ENCODE measurements at regions not wholly inside any gene's neighbourhood (a gene's known extent, or its start where the extent isn't known, plus 50 kb on each side); places are given as distances from the start of the nearest gene placed in this dataset.

DNA sequence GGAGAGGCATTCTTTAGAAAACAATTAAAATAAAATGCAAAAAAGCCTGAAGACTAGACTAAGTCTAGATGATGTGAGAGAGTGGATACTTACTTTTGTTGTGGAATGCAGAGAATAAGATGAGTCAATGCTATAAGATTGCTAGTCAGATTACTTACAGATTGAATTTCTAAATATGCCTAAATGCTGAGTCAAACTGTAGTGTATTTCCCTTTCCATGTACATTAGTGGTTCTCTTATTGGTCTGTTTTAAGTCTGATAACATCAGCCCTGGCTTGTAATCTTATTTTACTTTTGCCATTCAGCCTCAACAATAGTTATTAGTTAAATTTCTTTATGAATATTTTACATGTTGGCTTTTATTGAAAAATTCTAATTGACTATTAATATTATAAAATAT lies 702.7 kb downstream of the SOCS6 start:
- Histone ChIP-seq H3K27me3 (no peaks in the 10 kb centered on the region), H3K4me3 (no peak overlapping the region), H3K27ac (no peak overlapping the region), H3K36me3 (no peaks in the 10 kb centered on the region), H3K9me3 (peaks cover 0 to 3% (median 0%) of the 10 kb centered on the region in 4 donors), H3K4me1 (no peaks in the 10 kb centered on the region)
- DNase-seq, result no peak
- intact Hi-C loops (cut with DNase I), result no loop called here
- TF ChIP-seq EP300 (IDR thresholded peaks at IDR 0.05), result no peak
- no peak for TF ChIP-seq POLR2A (IDR thresholded peaks at IDR 0.05)
- no peak for TF ChIP-seq CTCF (IDR thresholded peaks at IDR 0.05)
- TF ChIP-seq POLR2AphosphoS5 (IDR thresholded peaks at IDR 0.05), result no peak

- 84 to 96% methylated on average over 1 of the region's 1 CpG for WGBS, 2 donors
- H3K4me3 ChIP-seq, result no peak overlapping the region
- H3K9me3 ChIP-seq, result peaks cover 0 to 3% (median 0%) of the 10 kb centered on the region in 4 donors
- H3K27ac ChIP-seq, result no peak overlapping the region
- H3K27me3 ChIP-seq, result no peaks in the 10 kb centered on the region
- no peak for TF ChIP-seq POLR2AphosphoS5 (IDR thresholded peaks at IDR 0.05)
- no peak for TF ChIP-seq CTCF (IDR thresholded peaks at IDR 0.05)
- no peak for TF ChIP-seq POLR2A (IDR thresholded peaks at IDR 0.05)
- no peak for TF ChIP-seq EP300 (IDR thresholded peaks at IDR 0.05)
- DNase-seq, result no peak
- intact Hi-C loops (cut with DNase I), result no loop called here
- H3K36me3 ChIP-seq, result no peaks in the 10 kb centered on the region
- H3K4me1 ChIP-seq, result no peaks in the 10 kb centered on the region
Observed at GRCh38 chr18:70985948-70986347, 697.1 kb downstream of the SOCS6 start.

- Histone ChIP-seq H3K4me3 (no peak overlapping the region), H3K27me3 (no peaks in the 10 kb centered on the region), H3K9me3 (no peaks in the 10 kb centered on the region), H3K27ac (no peak overlapping the region), H3K4me1 (no peaks in the 10 kb centered on the region), H3K36me3 (no peaks in the 10 kb centered on the region)
- TF ChIP-seq CTCF (IDR thresholded peaks at IDR 0.05) (no peak), EP300 (IDR thresholded peaks at IDR 0.05) (no peak), POLR2AphosphoS5 (IDR thresholded peaks at IDR 0.05) (no peak), POLR2A (IDR thresholded peaks at IDR 0.05) (no peak)
- no peak for DNase-seq
- intact Hi-C loops (cut with DNase I), result no loop called here
- WGBS, 2 donors, result 70 to 83% methylated on average over 2 of the region's 2 CpGs
Observed at GRCh38 chr18:70982292-70982691, 693.4 kb downstream of the SOCS6 start.

DNA sequence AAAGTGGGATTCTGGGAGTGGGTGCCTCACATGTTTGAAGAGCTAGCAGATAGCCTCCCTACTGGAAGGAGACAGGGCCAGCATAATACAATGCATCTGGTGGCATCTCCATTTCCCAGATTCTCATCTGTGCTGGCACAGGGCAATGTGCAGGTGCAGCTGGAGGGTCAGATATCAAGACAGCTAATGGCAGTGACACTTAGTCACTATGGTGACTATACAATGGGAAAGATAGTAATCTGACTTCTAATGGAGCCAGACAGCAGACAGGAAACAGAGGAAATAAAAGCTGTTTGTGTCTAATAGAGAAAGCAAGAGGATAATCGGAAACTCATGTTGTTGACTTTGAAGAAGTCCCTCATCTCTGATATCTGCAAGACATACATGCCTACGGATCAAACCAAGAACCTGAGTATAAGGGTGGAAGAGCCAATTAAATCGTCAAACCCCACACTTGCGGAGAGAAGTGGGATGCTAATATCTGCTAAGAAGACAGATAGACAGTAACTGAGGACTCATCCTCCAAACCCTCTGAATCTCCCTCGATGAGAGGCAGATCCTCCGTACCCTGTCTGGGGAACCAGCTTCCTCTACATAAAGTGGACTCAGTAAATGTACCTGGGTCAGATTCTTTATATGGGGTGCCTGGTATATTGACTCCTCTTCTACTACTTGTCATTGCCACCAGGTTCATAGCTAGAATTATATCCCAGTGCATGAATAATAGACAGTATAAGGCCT lies 692.7 kb downstream of the SOCS6 start:
- Histone ChIP-seq H3K4me1 (no peaks in the 10 kb centered on the region), H3K27me3 (no peaks in the 10 kb centered on the region), H3K4me3 (no peak overlapping the region), H3K36me3 (no peaks in the 10 kb centered on the region), H3K9me3 (no peaks in the 10 kb centered on the region), H3K27ac (no peak overlapping the region)
- no peak for TF ChIP-seq POLR2AphosphoS5 (IDR thresholded peaks at IDR 0.05)
- no peak for TF ChIP-seq EP300 (IDR thresholded peaks at IDR 0.05)
- no peak for TF ChIP-seq CTCF (IDR thresholded peaks at IDR 0.05)
- no peak for TF ChIP-seq POLR2A (IDR thresholded peaks at IDR 0.05)
- 88 to 89% methylated on average over 6 of the region's 6 CpGs for WGBS, 2 donors
- intact Hi-C loops (cut with DNase I), result no loop called here
- no peak for DNase-seq

GRCh38 chr18:70973626-70974025 lies 684.8 kb downstream of the SOCS6 start:
- intact Hi-C loops (cut with DNase I), result no loop called here

More at GRCh38 chr18:70973626-70974025, 684.8 kb downstream of the SOCS6 start:
- Histone ChIP-seq H3K4me3 (no peak overlapping the region), H3K36me3 (no peaks in the 10 kb centered on the region), H3K27ac (no peak overlapping the region), H3K9me3 (no peaks in the 10 kb centered on the region), H3K4me1 (no peaks in the 10 kb centered on the region), H3K27me3 (no peaks in the 10 kb centered on the region)
- WGBS, 2 donors, result 61 to 62% methylated on average over 5 of the region's 5 CpGs
- TF ChIP-seq EP300 (IDR thresholded peaks at IDR 0.05) (no peak), POLR2AphosphoS5 (IDR thresholded peaks at IDR 0.05) (no peak), POLR2A (IDR thresholded peaks at IDR 0.05) (no peak)
- DNase-seq, result no peak
